DOHH2 (cell line): ENCODE measurements at regions not wholly inside any gene's neighbourhood (a gene's known extent, or its start where the extent isn't known, plus 50 kb on each side); places are given as distances from the start of the nearest gene placed in this dataset.

Source experiments
- H3F3A ChIP-seq: fragments of 200-600 bp; sonication (generic), shearing (Covaris generic); 2 replicates; pipeline ENCODE4 v1.6.0; 2016; ENCODE audit warnings: antibody characterized with exemption, mild to moderate bottlenecking; ENCODE audit not compliant: control insufficient read depth, insufficient read depth
- H3K27ac ChIP-seq: fragments of 200-600 bp; sonication (generic); 2 replicates; pipeline ENCODE4 v1.5.1; 2014; ENCODE audit warnings: low read depth, mild to moderate bottlenecking, low read length, moderate library complexity
- H3K27me3 ChIP-seq: fragments of 200-600 bp; sonication (generic); 2 replicates; pipeline ENCODE4 v1.6.1; 2014; ENCODE audit warnings: mild to moderate bottlenecking, low read length, mixed read lengths; ENCODE audit not compliant: control insufficient read depth
- H3K36me3 ChIP-seq: fragments of 200-600 bp; sonication (generic); 2 replicates; pipeline ENCODE4 v1.6.1; 2014; ENCODE audit warnings: mild to moderate bottlenecking, low read length, moderate library complexity, mixed read lengths; ENCODE audit not compliant: control insufficient read depth
- H3K4me1 ChIP-seq: fragments of 200-600 bp; sonication (generic); 2 replicates; pipeline ENCODE4 v1.6.1; 2014; ENCODE audit warnings: mild to moderate bottlenecking, low read length, mixed read lengths; ENCODE audit not compliant: control insufficient read depth
- H3K4me2 ChIP-seq: fragments of 200-600 bp; sonication (generic); 2 replicates; pipeline ENCODE4 v1.6.0; 2014; ENCODE audit warnings: mild to moderate bottlenecking, low read length, moderate library complexity
- H3K4me3 ChIP-seq: fragments of 200-600 bp; sonication (generic); 2 replicates; pipeline ENCODE4 v1.5.1; 2014; ENCODE audit warnings: mild to moderate bottlenecking, low read length, mixed read lengths
- H3K79me2 ChIP-seq: fragments of 200-600 bp; sonication (generic); 2 replicates; pipeline ENCODE4 v1.6.1; 2014; ENCODE audit warnings: mild to moderate bottlenecking, low read length, mixed read lengths; ENCODE audit not compliant: control insufficient read depth
- H3K9me2 ChIP-seq: fragments of 200-600 bp; sonication (generic); replicated peaks from 2 replicates; pipeline ENCODE4 v1.6.1; 2014; ENCODE audit warnings: mild to moderate bottlenecking, low read length, mixed read lengths; ENCODE audit not compliant: control insufficient read depth
- H3K9me3 ChIP-seq: fragments of 200-600 bp; sonication (generic); 2 replicates; pipeline ENCODE4 v1.6.1; 2014; ENCODE audit warnings: antibody characterized with exemption, low read length, mixed read lengths; ENCODE audit not compliant: control insufficient read depth, insufficient read depth
- H4K20me1 ChIP-seq: fragments of 200-600 bp; sonication (generic); 2 replicates; pipeline ENCODE4 v1.6.0; 2014; ENCODE audit warnings: low read depth, mild to moderate bottlenecking, antibody characterized with exemption, low read length, moderate library complexity; ENCODE audit not compliant: control insufficient read depth, insufficient read depth
- CTCF ChIP-seq: fragments of 200-600 bp; sonication (generic); IDR thresholded peaks from one replicate; pipeline ENCODE4 v1.5.1; 2014; ENCODE audit warnings: antibody characterized with exemption, mild to moderate bottlenecking, low read depth, low read length; ENCODE audit not compliant: poor library complexity, severe bottlenecking
- EZH2phosphoT487 ChIP-seq: fragments of 200-600 bp; sonication (generic); IDR thresholded peaks from 2 replicates; pipeline ENCODE4 v1.6.1; 2017; ENCODE audit warnings: borderline replicate concordance, mild to moderate bottlenecking, antibody characterized with exemption, low read length, moderate library complexity, mixed read lengths

GRCh38 chr2:193250389-193250788 is 1055.7 kb upstream of the TMEFF2 start:
- no peaks in the 10 kb centered on the region for H3F3A ChIP-seq
- H3K4me1 ChIP-seq = no peaks in the 10 kb centered on the region
- no peaks in the 10 kb centered on the region for H3K79me2 ChIP-seq
- H3K36me3 ChIP-seq = no peaks in the 10 kb centered on the region
- TF ChIP-seq EZH2phosphoT487 (no peak), CTCF (no peak)
- H3K9me3 ChIP-seq = no peaks in the 10 kb centered on the region
- H4K20me1 ChIP-seq = no peaks in the 10 kb centered on the region
- H3K4me3 ChIP-seq = no peak overlapping the region
- H3K27ac ChIP-seq = no peak overlapping the region
- no peaks in the 10 kb centered on the region for H3K27me3 ChIP-seq
- no peak overlapping the region for H3K4me2 ChIP-seq
- H3K9me2 ChIP-seq = no peaks in the 10 kb centered on the region

GRCh38 chr2:193240752-193241151 is 1046.0 kb upstream of the TMEFF2 start:
- H3F3A ChIP-seq = no peaks in the 10 kb centered on the region
- H4K20me1 ChIP-seq = no peaks in the 10 kb centered on the region
- no peaks in the 10 kb centered on the region for H3K79me2 ChIP-seq
- H3K27me3 ChIP-seq = no peaks in the 10 kb centered on the region
- H3K9me3 ChIP-seq = no peaks in the 10 kb centered on the region
- no peaks in the 10 kb centered on the region for H3K9me2 ChIP-seq
- no peaks in the 10 kb centered on the region for H3K4me1 ChIP-seq
- no peak overlapping the region for H3K27ac ChIP-seq
- H3K4me3 ChIP-seq = no peak overlapping the region
- no peaks in the 10 kb centered on the region for H3K36me3 ChIP-seq
- TF ChIP-seq EZH2phosphoT487 (no peak), CTCF (peak; percentile 39)
- no peak overlapping the region for H3K4me2 ChIP-seq

GRCh38 chr2:193231634-193232033 is 1036.9 kb upstream of the TMEFF2 start:
- Histone ChIP-seq H3K79me2 (no peaks in the 10 kb centered on the region), H3K9me3 (no peaks in the 10 kb centered on the region), H3K4me2 (no peak overlapping the region), H3K27me3 (no peaks in the 10 kb centered on the region), H3K9me2 (no peaks in the 10 kb centered on the region), H4K20me1 (no peaks in the 10 kb centered on the region), H3K36me3 (no peaks in the 10 kb centered on the region), H3K27ac (no peak overlapping the region), H3F3A (no peaks in the 10 kb centered on the region), H3K4me3 (no peak overlapping the region), H3K4me1 (no peaks in the 10 kb centered on the region)
- TF ChIP-seq CTCF = no peak
- no peak for TF ChIP-seq EZH2phosphoT487

GRCh38 chr2:193228276-193228675 is 1033.5 kb upstream of the TMEFF2 start:
- H3K36me3 ChIP-seq = no peaks in the 10 kb centered on the region
- no peaks in the 10 kb centered on the region for H3K27me3 ChIP-seq
- no peak overlapping the region for H3K4me3 ChIP-seq
- H3K9me3 ChIP-seq = no peaks in the 10 kb centered on the region
- no peak for TF ChIP-seq EZH2phosphoT487
- TF ChIP-seq CTCF = no peak
- no peaks in the 10 kb centered on the region for H3K4me1 ChIP-seq
- H3K79me2 ChIP-seq = no peaks in the 10 kb centered on the region
- no peaks in the 10 kb centered on the region for H3K9me2 ChIP-seq
- H4K20me1 ChIP-seq = no peaks in the 10 kb centered on the region
- no peaks in the 10 kb centered on the region for H3F3A ChIP-seq
- H3K4me2 ChIP-seq = no peak overlapping the region
- H3K27ac ChIP-seq = no peak overlapping the region
